Endothelial cell of umbilical vein (primary cell): ENCODE measurements at regions not wholly inside any gene's neighbourhood (a gene's known extent, or its start where the extent isn't known, plus 50 kb on each side); places are given as distances from the start of the nearest gene placed in this dataset.

Experiments
- BruUV-seq: library from RNA; stranded (reverse); fragments of 400-500 nt; replicated peaks from 2 replicates; lab custom pipeline; 2021; lab: Mats Ljungman, UMichigan
- CTCF ChIA-PET: fragments of 300-600, 350-600 bp; sonication (Branson Sonifier 250); formaldehyde crosslinking; loops from one replicate; lab custom pipeline; 2021; ENCODE audit warnings: antibody characterized with exemption, inconsistent platforms; lab: Charles Lee
- POLR2A ChIA-PET: fragments of 300-600, 350-600 bp; sonication (Branson Sonifier 250); formaldehyde crosslinking; loops from one replicate; lab custom pipeline; 2021; ENCODE audit warnings: antibody characterized with exemption, inconsistent platforms; lab: Charles Lee
- DNase-seq: peaks from one replicate; pipeline ENCODE4 v3.0.0-alpha.2; 2011; ENCODE audit warnings: low read depth, low spot score
- FAIRE-seq: peaks from 2 replicates; lab custom pipeline; 2011; peaks lifted over from hg19 to GRCh38; lab: Jason Lieb, UNC
- H2AFZ ChIP-seq: 2 replicates; pipeline ENCODE4 v1.6.0; 2012; ENCODE audit warnings: low read depth, low read length, control low read depth, inconsistent platforms
- H3K27ac ChIP-seq: 2 replicates; pipeline ENCODE4 v1.5.1; 2011; ENCODE audit warnings: low read depth, mild to moderate bottlenecking, control low read depth, low read length, moderate library complexity; ENCODE audit not compliant: insufficient read depth
- H3K27me3 ChIP-seq, 2 experiments: 2 replicates each; pipeline versions ENCODE4 v1.6.0 to v1.6.1; 2011; ENCODE audit warnings: low read length in 2 of 2, mixed read lengths in 1 of 2; ENCODE audit not compliant: control insufficient read depth in 2 of 2, insufficient read depth in 2 of 2
- H3K36me3 ChIP-seq, 2 experiments: 2 replicates in 1 of 2; 3 replicates in 1 of 2; pipeline ENCODE4 v1.5.1; 2011; ENCODE audit warnings: low read length in 2 of 2, mild to moderate bottlenecking in 1 of 2, moderate library complexity in 1 of 2; ENCODE audit not compliant: control insufficient read depth in 2 of 2, insufficient read depth in 2 of 2; ENCODE audit errors: extremely low read depth in 1 of 2
- H3K4me1 ChIP-seq: 3 replicates; pipeline ENCODE4 v1.5.1; 2011; ENCODE audit warnings: mild to moderate bottlenecking, low read length; ENCODE audit not compliant: control insufficient read depth, insufficient read depth; ENCODE audit errors: extremely low read depth
- H3K4me2 ChIP-seq: 2 replicates; pipeline ENCODE4 v1.6.1; 2011; ENCODE audit warnings: low read length, control low read depth, mixed read lengths; ENCODE audit not compliant: insufficient read depth
- H3K4me3 ChIP-seq, 3 experiments: fragments of 200-600 bp in 1 of 3; sonication (generic), shearing (Covaris generic) in 1 of 3; replicated peaks in 1 of 3; 2 replicates each; pipeline ENCODE4 v1.5.1; 2011 to 2016; ENCODE audit warnings: control low read depth in 3 of 3, low read length in 3 of 3, mild to moderate bottlenecking in 2 of 3, inconsistent platforms in 1 of 3, low read depth in 1 of 3, moderate library complexity in 1 of 3; ENCODE audit not compliant: insufficient read depth in 1 of 3
- H3K79me2 ChIP-seq: 2 replicates; pipeline ENCODE4 v1.6.0; 2012; ENCODE audit warnings: low read length, inconsistent platforms; ENCODE audit not compliant: control insufficient read depth, insufficient read depth
- H3K9ac ChIP-seq: replicated peaks from 2 replicates; pipeline ENCODE3; 2011; ENCODE audit warnings: low read length, control low read depth; ENCODE audit not compliant: insufficient read depth; ENCODE audit errors: extremely low read depth
- H3K9me1 ChIP-seq: replicated peaks from 3 replicates; pipeline ENCODE4 v1.6.0; 2011; ENCODE audit warnings: mild to moderate bottlenecking, low read length; ENCODE audit not compliant: control insufficient read depth, insufficient read depth; ENCODE audit errors: extremely low read depth
- H3K9me3 ChIP-seq: replicated peaks from 2 replicates; pipeline ENCODE4 v1.5.1; 2012; ENCODE audit warnings: low read length, inconsistent platforms; ENCODE audit not compliant: control insufficient read depth, insufficient read depth
- H4K20me1 ChIP-seq: replicated peaks from 2 replicates; pipeline ENCODE3; 2011; ENCODE audit warnings: mild to moderate bottlenecking, low read length; ENCODE audit not compliant: control insufficient read depth, insufficient read depth; ENCODE audit errors: extremely low read depth
- CTCF ChIP-seq, 2 donors: IDR thresholded peaks; 1 replicate in 1 of 2; 2 replicates in 1 of 2; pipeline ENCODE4 v1.5.1; 2011; ENCODE audit warnings: low read length in 2 of 2, mild to moderate bottlenecking in 2 of 2, moderate library complexity in 2 of 2, control low read depth in 1 of 2, inconsistent platforms in 1 of 2, low read depth in 1 of 2; ENCODE audit not compliant: insufficient read depth in 1 of 2; ENCODE audit errors: extremely low read depth in 1 of 2
- EZH2 ChIP-seq: IDR thresholded peaks from 2 replicates; pipeline ENCODE4 v1.6.1; 2012; ENCODE audit warnings: borderline replicate concordance, low read depth, mild to moderate bottlenecking, moderate library complexity, low read length, inconsistent platforms; ENCODE audit not compliant: severe bottlenecking
- FOS ChIP-seq: IDR thresholded peaks from 2 replicates; pipeline ENCODE4 v1.6.1; 2011; ENCODE audit warnings: mild to moderate bottlenecking, low read length, moderate library complexity, borderline replicate concordance; ENCODE audit not compliant: insufficient read depth
- GATA2 ChIP-seq: IDR thresholded peaks from 2 replicates; pipeline ENCODE4 v1.7.0; 2011; ENCODE audit warnings: low read depth, mild to moderate bottlenecking, moderate library complexity, mixed read lengths, low read length; ENCODE audit not compliant: insufficient read length, insufficient read depth
- JUN ChIP-seq: IDR thresholded peaks from 2 replicates; pipeline ENCODE4 v1.6.1; 2011; ENCODE audit warnings: borderline replicate concordance, low read depth; ENCODE audit not compliant: insufficient read length, insufficient read depth
- MAX ChIP-seq: IDR thresholded peaks from 2 replicates; pipeline ENCODE4 v1.6.1; 2011; ENCODE audit not compliant: insufficient read depth, insufficient read length
- MYC ChIP-seq: IDR thresholded peaks from one replicate; pipeline ENCODE4 v1.6.1; 2011; ENCODE audit warnings: mild to moderate bottlenecking, low read depth, low read length
- POLR2A ChIP-seq: IDR thresholded peaks from 2 replicates; pipeline ENCODE4 v1.6.1; 2012; ENCODE audit warnings: low read depth, mild to moderate bottlenecking, control low read depth, low read length
- POLR2AphosphoS5 ChIP-seq: IDR thresholded peaks from 2 replicates; pipeline ENCODE4 v1.6.1; 2012; ENCODE audit warnings: low read depth, mild to moderate bottlenecking, control low read depth, low read length, moderate library complexity; ENCODE audit not compliant: insufficient read depth
- dilution Hi-C: fragments of 300-500 bp; cut with MboI; formaldehyde crosslinking; loops from one replicate; pipeline ENCODE4 v1.15.0; 2019; ENCODE audit warnings: low sequenced_read_pairs; ENCODE audit not compliant: extremely low pct_ligation_motif_present
- intact Hi-C: fragments of 100-400 bp; cut with micrococcal nuclease; formaldehyde crosslinking; loops from one replicate; pipeline ENCODE4 v1.10.0; 2022

- H3K27me3 ChIP-seq, result no peaks in the 10 kb centered on the region
- intact Hi-C loops (no loop called here), dilution Hi-C loops (no loop called here)
- H4K20me1 ChIP-seq, result no peaks in the 10 kb centered on the region
- CTCF ChIA-PET, result interaction anchor here (1.0 to 2.7 kb wide), 2 partner anchors 10 to 18 kb away, joined by 4 to 10 read pairs; no protein-coding TSS in a partner anchor
- POLR2A ChIA-PET, result no interaction called here
- H3K4me3 ChIP-seq, result no peak overlapping the region
- H3K9me1 ChIP-seq, result no peaks in the 10 kb centered on the region
- DNase-seq (no peak), FAIRE-seq (no peak)
- no peak overlapping the region for H3K9ac ChIP-seq
- no TSS peak for BruUV-seq
- no peak for TF ChIP-seq MAX
- no peak for TF ChIP-seq POLR2A
- TF ChIP-seq CTCF (IDR thresholded peaks at IDR 0.05; ENCODE audit: extremely low read depth in 1 of 2, insufficient read depth in 1 of 2, low read depth in 1 of 2, low read length in 2 of 2), result no peak
- TF ChIP-seq EZH2, result no peak
- no peak for TF ChIP-seq POLR2AphosphoS5
- TF ChIP-seq FOS, result no peak
- no peak for TF ChIP-seq JUN
- no peak for TF ChIP-seq MYC
- TF ChIP-seq GATA2, result no peak
- H3K4me1 ChIP-seq, result no peaks in the 10 kb centered on the region
- no peak overlapping the region for H3K27ac ChIP-seq
- H2AFZ ChIP-seq, result no peak overlapping the region
- H3K9me3 ChIP-seq, result no peaks in the 10 kb centered on the region
- no peak overlapping the region for H3K4me2 ChIP-seq
- no peaks in the 10 kb centered on the region for H3K79me2 ChIP-seq
- H3K36me3 ChIP-seq, result no peaks in the 10 kb centered on the region
These were observed 88.7 kb upstream of the TNIK start for GRCh38 chr3:171548917-171549316.
